ENCODE measurements at regions not wholly inside any gene's neighbourhood (a gene's known extent, or its start where the extent isn't known, plus 50 kb on each side); places are given as distances from the start of the nearest gene placed in this dataset.

DNA sequence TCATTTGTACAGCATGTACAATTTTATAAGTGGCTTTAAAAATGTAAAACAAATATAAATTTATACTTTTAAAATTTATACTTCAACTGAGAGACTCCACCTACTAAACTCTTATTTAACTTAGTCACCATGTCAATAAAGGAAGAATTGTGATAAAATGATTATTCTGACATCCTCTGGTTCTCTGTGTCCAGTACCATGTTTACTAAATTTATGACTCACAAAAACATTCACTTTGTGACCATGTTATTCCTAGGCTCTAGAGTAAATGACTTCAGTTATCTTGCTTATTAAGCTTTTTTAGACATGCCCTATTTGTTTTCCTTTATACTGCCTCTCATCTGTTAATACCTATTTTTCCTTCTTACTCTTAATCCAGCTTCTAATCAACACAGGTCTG is 959.6 kb upstream of the SLC39A10 start:
- Histone ChIP-seq H3K9ac (ENCODE audit: insufficient read depth, low read length, poor library complexity, severe bottlenecking) (no peak overlapping the region), H3K9me3 (replicated peaks in 1 of 2; ENCODE audit: control insufficient read depth in 1 of 2, insufficient read depth in 1 of 2, low read length in 2 of 2) (peaks cover 0 to 11% of the 10 kb centered on the region in 2 donors), H3K27ac (ENCODE audit: low read depth in 1 of 2, low read length in 2 of 2) (no peak overlapping the region), H3K27me3 (ENCODE audit: control insufficient read depth in 2 of 2, insufficient read depth in 2 of 2, low read length in 2 of 2) (no peaks in the 10 kb centered on the region), H4K20me1 (ENCODE audit: insufficient read depth, low read length) (no peaks in the 10 kb centered on the region), H3K4me3 (replicated peaks in 1 of 3; ENCODE audit: low read depth in 2 of 3, low read length in 3 of 3) (no peak overlapping the region), H3K36me3 (replicated peaks in 1 of 2; ENCODE audit: control insufficient read depth in 1 of 2, insufficient read depth in 2 of 2, low read length in 2 of 2) (no peaks in the 10 kb centered on the region), H2AFZ (ENCODE audit: insufficient read depth, low read depth, low read length, poor library complexity, severe bottlenecking) (no peak overlapping the region), H3K79me2 (ENCODE audit: insufficient read depth, low read length) (no peaks in the 10 kb centered on the region), H3K4me1 (ENCODE audit: control insufficient read depth in 1 of 2, insufficient read depth in 2 of 2, low read length in 2 of 2) (no peaks in the 10 kb centered on the region), H3K4me2 (replicated peaks; ENCODE audit: extremely low read depth, low read length, poor library complexity, severe bottlenecking) (no peak overlapping the region)
- peaks cover 0 to 3% (median 2%) of the 10 kb centered on the region in 7 donors for H3K9me3 Mint-ChIP-seq
- H3K36me3 Mint-ChIP-seq, result no peaks in the 10 kb centered on the region
- H3K4me3 Mint-ChIP-seq, result no peak overlapping the region
- H3K4me1 Mint-ChIP-seq, result no peaks in the 10 kb centered on the region
- H3K27ac Mint-ChIP-seq, result no peak overlapping the region
- H3K27me3 Mint-ChIP-seq (ENCODE audit: low read depth in 3 of 3), result peaks cover 0 to 2% (median 0%) of the 10 kb centered on the region in 3 donors
- intact Hi-C loops (cut with micrococcal nuclease), result no loop called here
- TF ChIP-seq, protein P1, sequence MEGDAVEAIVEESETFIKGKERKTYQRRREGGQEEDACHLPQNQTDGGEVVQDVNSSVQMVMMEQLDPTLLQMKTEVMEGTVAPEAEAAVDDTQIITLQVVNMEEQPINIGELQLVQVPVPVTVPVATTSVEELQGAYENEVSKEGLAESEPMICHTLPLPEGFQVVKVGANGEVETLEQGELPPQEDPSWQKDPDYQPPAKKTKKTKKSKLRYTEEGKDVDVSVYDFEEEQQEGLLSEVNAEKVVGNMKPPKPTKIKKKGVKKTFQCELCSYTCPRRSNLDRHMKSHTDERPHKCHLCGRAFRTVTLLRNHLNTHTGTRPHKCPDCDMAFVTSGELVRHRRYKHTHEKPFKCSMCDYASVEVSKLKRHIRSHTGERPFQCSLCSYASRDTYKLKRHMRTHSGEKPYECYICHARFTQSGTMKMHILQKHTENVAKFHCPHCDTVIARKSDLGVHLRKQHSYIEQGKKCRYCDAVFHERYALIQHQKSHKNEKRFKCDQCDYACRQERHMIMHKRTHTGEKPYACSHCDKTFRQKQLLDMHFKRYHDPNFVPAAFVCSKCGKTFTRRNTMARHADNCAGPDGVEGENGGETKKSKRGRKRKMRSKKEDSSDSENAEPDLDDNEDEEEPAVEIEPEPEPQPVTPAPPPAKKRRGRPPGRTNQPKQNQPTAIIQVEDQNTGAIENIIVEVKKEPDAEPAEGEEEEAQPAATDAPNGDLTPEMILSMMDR (IDR thresholded peaks at IDR 0.05), result no peak
- no peak for DNase-seq

DNA sequence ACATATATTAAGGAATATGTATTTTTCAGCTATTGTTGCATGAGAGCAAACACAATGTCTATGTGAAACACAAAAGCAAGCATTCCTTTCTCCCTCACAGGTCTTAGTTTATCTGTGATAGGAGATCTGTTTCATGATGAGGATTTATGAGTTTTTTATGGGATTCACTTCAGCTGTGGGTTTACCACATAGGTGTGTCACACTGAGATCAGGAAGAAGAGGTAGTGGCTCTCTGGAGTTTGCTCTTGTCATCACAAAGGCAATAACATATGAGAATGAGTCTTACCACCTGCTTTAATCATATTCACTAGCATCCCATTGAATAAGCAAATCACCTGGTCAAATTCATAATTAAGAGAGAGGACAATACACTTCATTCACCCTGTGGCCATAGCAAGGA is 960.3 kb upstream of the SLC39A10 start:
- intact Hi-C loops (cut with micrococcal nuclease), result no loop called here
- no peaks in the 10 kb centered on the region for H4K20me1 ChIP-seq (ENCODE audit: insufficient read depth, low read length)
- H3K27ac ChIP-seq (ENCODE audit: low read depth in 1 of 2, low read length in 2 of 2), result no peak overlapping the region
- no peak for DNase-seq
- H3K4me2 ChIP-seq (replicated peaks; ENCODE audit: extremely low read depth, low read length, poor library complexity, severe bottlenecking), result no peak overlapping the region
- H3K4me1 Mint-ChIP-seq, result no peaks in the 10 kb centered on the region
- peaks cover 0 to 11% of the 10 kb centered on the region in 2 donors for H3K9me3 ChIP-seq (replicated peaks in 1 of 2; ENCODE audit: control insufficient read depth in 1 of 2, insufficient read depth in 1 of 2, low read length in 2 of 2)
- no peaks in the 10 kb centered on the region for H3K27me3 ChIP-seq (ENCODE audit: control insufficient read depth in 2 of 2, insufficient read depth in 2 of 2, low read length in 2 of 2)
- H3K4me1 ChIP-seq (ENCODE audit: control insufficient read depth in 1 of 2, insufficient read depth in 2 of 2, low read length in 2 of 2), result no peaks in the 10 kb centered on the region
- no peaks in the 10 kb centered on the region for H3K36me3 Mint-ChIP-seq
- peaks cover 0 to 3% (median 2%) of the 10 kb centered on the region in 7 donors for H3K9me3 Mint-ChIP-seq
- no peak overlapping the region for H3K27ac Mint-ChIP-seq
- no peak overlapping the region for H3K9ac ChIP-seq (ENCODE audit: insufficient read depth, low read length, poor library complexity, severe bottlenecking)
- no peaks in the 10 kb centered on the region for H3K79me2 ChIP-seq (ENCODE audit: insufficient read depth, low read length)
- H3K4me3 ChIP-seq (replicated peaks in 1 of 3; ENCODE audit: low read depth in 2 of 3, low read length in 3 of 3), result no peak overlapping the region
- H2AFZ ChIP-seq (ENCODE audit: insufficient read depth, low read depth, low read length, poor library complexity, severe bottlenecking), result no peak overlapping the region
- peaks cover 0 to 2% (median 0%) of the 10 kb centered on the region in 3 donors for H3K27me3 Mint-ChIP-seq (ENCODE audit: low read depth in 3 of 3)
- TF ChIP-seq, protein P1 (IDR thresholded peaks at IDR 0.05), result no peak
- no peaks in the 10 kb centered on the region for H3K36me3 ChIP-seq (replicated peaks in 1 of 2; ENCODE audit: control insufficient read depth in 1 of 2, insufficient read depth in 2 of 2, low read length in 2 of 2)
- H3K4me3 Mint-ChIP-seq, result no peak overlapping the region

Measured in CD14-positive monocyte (primary cell).